SU-DHL-6 (cell line): ENCODE measurements at regions not wholly inside any gene's neighbourhood (a gene's known extent, or its start where the extent isn't known, plus 50 kb on each side); places are given as distances from the start of the nearest gene placed in this dataset.

Source experiments
- H2AFZ ChIP-seq: fragments of 200-600 bp; sonication (generic); 2 replicates; pipeline ENCODE4 v1.6.1; 2014; ENCODE audit warnings: low read depth, mild to moderate bottlenecking, moderate library complexity, mixed read lengths, antibody characterized with exemption, low read length; ENCODE audit not compliant: severe bottlenecking
- H3F3A ChIP-seq: fragments of 200-600 bp; shearing (Covaris generic); 2 replicates; pipeline ENCODE4 v1.6.0; 2016; ENCODE audit warnings: antibody characterized with exemption, mild to moderate bottlenecking; ENCODE audit not compliant: insufficient read depth
- H3K27ac ChIP-seq: fragments of 200-600 bp; sonication (generic); 2 replicates; pipeline ENCODE4 v1.5.1; 2016; ENCODE audit warnings: low read depth, mild to moderate bottlenecking, low read length, moderate library complexity, mixed read lengths
- H3K27me3 ChIP-seq: fragments of 200-600 bp; sonication (generic), shearing (Covaris generic); 2 replicates; pipeline ENCODE4 v1.6.0; 2014; ENCODE audit warnings: mild to moderate bottlenecking, low read length
- H3K36me3 ChIP-seq: fragments of 200-600 bp; sonication (generic); 2 replicates; pipeline ENCODE4 v1.6.1; 2014; ENCODE audit warnings: mild to moderate bottlenecking, low read length, mixed read lengths
- H3K4me2 ChIP-seq: fragments of 300-600, 200-600 bp; shearing (Covaris generic), sonication (generic); 2 replicates; pipeline ENCODE4 v1.6.0; 2014; ENCODE audit warnings: low read length, low read depth, mild to moderate bottlenecking; ENCODE audit not compliant: poor library complexity, severe bottlenecking
- H3K4me3 ChIP-seq: fragments of 200-600 bp; sonication (generic); 2 replicates; pipeline ENCODE4 v1.5.1; 2014; ENCODE audit warnings: antibody characterized with exemption, low read length, mild to moderate bottlenecking, mixed read lengths; ENCODE audit not compliant: insufficient read depth, poor library complexity, severe bottlenecking
- H3K79me2 ChIP-seq: fragments of 200-600 bp; sonication (generic); 2 replicates; pipeline ENCODE4 v1.6.1; 2014; ENCODE audit warnings: mild to moderate bottlenecking, low read length, moderate library complexity; ENCODE audit not compliant: insufficient read depth
- H3K9ac ChIP-seq: fragments of 200-600 bp; sonication (generic); 2 replicates; pipeline ENCODE4 v1.7.0; 2014; ENCODE audit warnings: mild to moderate bottlenecking, low read length
- H3K9me2 ChIP-seq: fragments of 200-600 bp; sonication (generic); replicated peaks from 2 replicates; pipeline ENCODE4 v1.6.1; 2014; ENCODE audit warnings: low read length; ENCODE audit not compliant: insufficient read depth
- H3K9me3 ChIP-seq: fragments of 200-600 bp; sonication (generic); 2 replicates; pipeline ENCODE4 v1.6.1; 2014; ENCODE audit warnings: low read length, mixed read lengths; ENCODE audit not compliant: insufficient read depth
- H4K20me1 ChIP-seq: fragments of 200-600 bp; sonication (generic); 2 replicates; pipeline ENCODE4 v1.6.1; 2014; ENCODE audit warnings: low read depth, mild to moderate bottlenecking, antibody characterized with exemption, low read length, moderate library complexity, mixed read lengths
- CTCF ChIP-seq: fragments of 200-600 bp; sonication (generic); IDR thresholded peaks from one replicate; pipeline ENCODE4 v1.5.1; 2017; ENCODE audit warnings: antibody characterized with exemption, mild to moderate bottlenecking, low read length, moderate library complexity; ENCODE audit not compliant: insufficient read depth, poor library complexity, severe bottlenecking
- EZH2phosphoT487 ChIP-seq: fragments of 200-600 bp; sonication (generic), shearing (Covaris generic); conservative IDR thresholded peaks from 2 replicates; pipeline ENCODE4 v1.6.1; 2018; ENCODE audit warnings: mild to moderate bottlenecking, antibody characterized with exemption, low read length, moderate library complexity, mixed read lengths

GRCh38 chr5:57335092-57335660, 147.4 kb downstream of the ACTBL2 start:
- Histone ChIP-seq H3K9me3 (no peaks in the 10 kb centered on the region), H3K79me2 (no peaks in the 10 kb centered on the region), H3K4me3 (no peak overlapping the region), H2AFZ (no peak overlapping the region), H3F3A (no peaks in the 10 kb centered on the region), H3K4me2 (no peak overlapping the region), H3K9me2 (no peaks in the 10 kb centered on the region), H3K9ac (no peak overlapping the region), H3K27me3 (no peaks in the 10 kb centered on the region), H3K36me3 (no peaks in the 10 kb centered on the region), H4K20me1 (no peaks in the 10 kb centered on the region), H3K27ac (no peak overlapping the region)
- TF ChIP-seq CTCF (no peak), EZH2phosphoT487 (no peak)

- Histone ChIP-seq H2AFZ (no peak overlapping the region), H3K9me3 (no peaks in the 10 kb centered on the region), H3K79me2 (no peaks in the 10 kb centered on the region), H3K36me3 (no peaks in the 10 kb centered on the region), H3K9me2 (no peaks in the 10 kb centered on the region), H4K20me1 (no peaks in the 10 kb centered on the region), H3K27ac (no peak overlapping the region), H3K4me3 (no peak overlapping the region), H3F3A (no peaks in the 10 kb centered on the region), H3K9ac (no peak overlapping the region), H3K4me2 (no peak overlapping the region), H3K27me3 (no peaks in the 10 kb centered on the region)
- TF ChIP-seq EZH2phosphoT487 (no peak), CTCF (no peak)
These were observed 148.1 kb downstream of the ACTBL2 start for GRCh38 chr5:57334475-57334874.

GRCh38 chr5:57332361-57332760, 150.2 kb downstream of the ACTBL2 start:
- no peak overlapping the region for H3K27ac ChIP-seq
- no peaks in the 10 kb centered on the region for H4K20me1 ChIP-seq
- no peak overlapping the region for H3K4me3 ChIP-seq
- no peaks in the 10 kb centered on the region for H3K9me2 ChIP-seq
- no peak overlapping the region for H3K4me2 ChIP-seq
- no peaks in the 10 kb centered on the region for H3F3A ChIP-seq
- H3K9ac ChIP-seq = no peak overlapping the region
- no peaks in the 10 kb centered on the region for H3K36me3 ChIP-seq
- TF ChIP-seq CTCF (no peak), EZH2phosphoT487 (no peak)
- H3K9me3 ChIP-seq = no peaks in the 10 kb centered on the region
- no peaks in the 10 kb centered on the region for H3K79me2 ChIP-seq
- no peak overlapping the region for H2AFZ ChIP-seq
- no peaks in the 10 kb centered on the region for H3K27me3 ChIP-seq
